ENCODE measurements at regions not wholly inside any gene's neighbourhood (a gene's known extent, or its start where the extent isn't known, plus 50 kb on each side); places are given as distances from the start of the nearest gene placed in this dataset.

DNA sequence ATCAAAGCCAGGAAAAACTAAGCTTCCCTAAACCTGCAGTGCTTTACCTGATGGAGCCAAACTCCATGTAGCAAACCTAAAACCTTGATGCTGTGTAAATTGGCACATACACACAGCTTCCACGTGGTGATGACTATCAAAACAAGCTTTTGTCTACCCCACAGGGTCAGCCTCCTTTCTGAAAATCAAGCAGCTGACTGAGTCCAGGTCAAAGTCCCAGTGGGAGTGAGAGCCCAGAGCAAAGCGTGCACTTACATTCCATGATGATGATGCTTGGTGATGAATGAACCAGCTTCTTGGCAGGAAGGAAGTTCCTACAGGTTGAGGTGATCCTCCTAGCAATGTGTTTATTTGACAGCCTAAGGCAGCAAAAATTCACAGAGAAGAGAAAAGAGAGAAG lies 630.0 kb upstream of the TBX3 start:
- intact Hi-C loops (cut with DNase I; ENCODE audit: low total_unique reads) = no loop called here
- H3K9me3 ChIP-seq = no peaks in the 10 kb centered on the region
- no peak overlapping the region for H3K27ac ChIP-seq
- H3K27me3 ChIP-seq = no peaks in the 10 kb centered on the region
- TF ChIP-seq EP300 (IDR thresholded peaks at IDR 0.05; ENCODE audit: low read depth) = no peak
- H3K36me3 ChIP-seq = no peaks in the 10 kb centered on the region
- 40 to 88% methylated on average over 1 to 2 of the region's 2 CpGs for WGBS, 2 donors (ENCODE audit: low coverage in 1 of 2)
- no peak for DNase-seq
- no peaks in the 10 kb centered on the region for H3K4me1 ChIP-seq
- no peak overlapping the region for H3K4me3 ChIP-seq
- in situ Hi-C loops (cut with MboI; ENCODE audit: low pct_ligation_motif_present in 1 of 4, low pct_unique_long_range_greater_than_20kb in 1 of 4, low sequenced_read_pairs in 3 of 4) = no loop called here

DNA sequence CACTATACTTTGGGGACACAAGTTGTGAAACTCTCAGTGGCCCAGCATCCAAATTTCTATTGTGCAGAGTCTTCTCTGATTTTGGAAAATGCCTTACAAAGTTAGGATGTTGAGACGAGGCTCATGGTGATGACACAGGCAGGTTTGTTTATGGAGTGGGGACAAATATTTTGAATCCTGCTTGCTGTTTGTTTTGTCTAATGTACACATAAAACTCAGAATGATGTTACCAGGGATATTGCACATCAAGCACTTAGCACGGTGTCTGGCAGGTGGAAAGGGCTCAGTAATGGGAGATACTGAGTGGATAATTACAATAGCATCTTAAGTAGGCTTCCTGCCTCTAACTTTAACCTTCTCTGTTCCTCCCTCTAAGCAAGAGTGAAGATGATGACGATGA lies 628.9 kb upstream of the TBX3 start:
- Histone ChIP-seq H3K9me3 (no peaks in the 10 kb centered on the region), H3K4me1 (no peaks in the 10 kb centered on the region), H3K4me3 (no peak overlapping the region), H3K36me3 (no peaks in the 10 kb centered on the region), H3K27me3 (no peaks in the 10 kb centered on the region), H3K27ac (no peak overlapping the region)
- TF ChIP-seq POLR2A (IDR thresholded peaks at IDR 0.05) = no peak
- TF ChIP-seq EP300 (IDR thresholded peaks at IDR 0.05; ENCODE audit: low read depth) = no peak
- TF ChIP-seq, protein P1, sequence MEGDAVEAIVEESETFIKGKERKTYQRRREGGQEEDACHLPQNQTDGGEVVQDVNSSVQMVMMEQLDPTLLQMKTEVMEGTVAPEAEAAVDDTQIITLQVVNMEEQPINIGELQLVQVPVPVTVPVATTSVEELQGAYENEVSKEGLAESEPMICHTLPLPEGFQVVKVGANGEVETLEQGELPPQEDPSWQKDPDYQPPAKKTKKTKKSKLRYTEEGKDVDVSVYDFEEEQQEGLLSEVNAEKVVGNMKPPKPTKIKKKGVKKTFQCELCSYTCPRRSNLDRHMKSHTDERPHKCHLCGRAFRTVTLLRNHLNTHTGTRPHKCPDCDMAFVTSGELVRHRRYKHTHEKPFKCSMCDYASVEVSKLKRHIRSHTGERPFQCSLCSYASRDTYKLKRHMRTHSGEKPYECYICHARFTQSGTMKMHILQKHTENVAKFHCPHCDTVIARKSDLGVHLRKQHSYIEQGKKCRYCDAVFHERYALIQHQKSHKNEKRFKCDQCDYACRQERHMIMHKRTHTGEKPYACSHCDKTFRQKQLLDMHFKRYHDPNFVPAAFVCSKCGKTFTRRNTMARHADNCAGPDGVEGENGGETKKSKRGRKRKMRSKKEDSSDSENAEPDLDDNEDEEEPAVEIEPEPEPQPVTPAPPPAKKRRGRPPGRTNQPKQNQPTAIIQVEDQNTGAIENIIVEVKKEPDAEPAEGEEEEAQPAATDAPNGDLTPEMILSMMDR (IDR thresholded peaks at IDR 0.05) = no peak
- TF ChIP-seq POLR2AphosphoS5 (IDR thresholded peaks at IDR 0.05) = no peak
- 77 to 93% methylated on average over 3 of the region's 3 CpGs for WGBS, 2 donors (ENCODE audit: low coverage in 1 of 2)
- DNase-seq = no peak
- in situ Hi-C loops (cut with MboI; ENCODE audit: low pct_ligation_motif_present in 1 of 4, low pct_unique_long_range_greater_than_20kb in 1 of 4, low sequenced_read_pairs in 3 of 4) = no loop called here
- intact Hi-C loops (cut with DNase I; ENCODE audit: low total_unique reads) = no loop called here

DNA sequence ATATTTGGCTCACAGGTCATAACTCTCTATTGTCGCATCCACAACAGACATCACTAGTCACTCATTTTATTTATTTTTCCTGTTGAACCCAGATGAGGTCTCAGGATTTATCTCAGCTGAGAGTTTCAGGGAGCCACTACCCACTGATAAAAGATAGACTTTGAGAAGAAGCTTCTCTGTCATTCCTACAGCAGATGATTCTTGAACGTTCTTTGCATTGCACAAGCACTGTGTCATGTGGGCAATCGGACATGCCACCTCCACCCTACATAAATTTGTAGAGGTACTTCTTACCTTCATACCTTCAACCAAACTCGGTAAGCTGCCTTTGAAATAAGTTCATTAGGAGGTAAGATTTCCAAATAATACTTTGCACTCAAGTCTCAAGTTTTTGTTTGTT lies 627.9 kb upstream of the TBX3 start:
- H3K9me3 ChIP-seq = no peaks in the 10 kb centered on the region
- H3K36me3 ChIP-seq = no peaks in the 10 kb centered on the region
- intact Hi-C loops (cut with DNase I; ENCODE audit: low total_unique reads) = no loop called here
- no peak overlapping the region for H3K27ac ChIP-seq
- no peak overlapping the region for H3K4me3 ChIP-seq
- WGBS, 2 donors (ENCODE audit: low coverage in 1 of 2) = 87 to 100% methylated on average over 1 to 4 of the region's 4 CpGs
- TF ChIP-seq, protein P1 (IDR thresholded peaks at IDR 0.05) = no peak
- TF ChIP-seq POLR2A (IDR thresholded peaks at IDR 0.05) (no peak), POLR2AphosphoS5 (IDR thresholded peaks at IDR 0.05) (no peak), EP300 (IDR thresholded peaks at IDR 0.05; ENCODE audit: low read depth) (no peak)
- in situ Hi-C loops (cut with MboI; ENCODE audit: low pct_ligation_motif_present in 1 of 4, low pct_unique_long_range_greater_than_20kb in 1 of 4, low sequenced_read_pairs in 3 of 4) = no loop called here
- no peak for DNase-seq
- no peaks in the 10 kb centered on the region for H3K27me3 ChIP-seq
- H3K4me1 ChIP-seq = no peaks in the 10 kb centered on the region

DNA sequence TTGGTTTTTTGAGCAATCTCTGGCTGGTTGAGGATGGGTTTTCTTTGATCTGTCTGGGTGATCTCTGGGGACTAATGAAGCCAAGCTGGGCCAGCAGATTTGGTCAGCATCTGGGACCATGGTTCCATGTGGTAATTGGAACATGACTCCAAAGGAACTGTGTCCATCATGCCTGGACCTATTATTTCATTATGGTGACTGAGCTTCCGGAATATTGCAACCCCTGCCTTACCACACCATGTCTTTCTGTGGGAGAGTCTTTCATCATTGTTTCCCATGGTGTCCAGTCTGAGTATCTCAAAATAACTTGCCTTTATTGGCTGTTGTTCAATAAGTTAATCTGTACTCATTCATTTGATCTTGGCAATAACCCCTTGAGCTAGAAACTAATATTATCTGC lies 624.9 kb upstream of the TBX3 start:
- TF ChIP-seq, protein P1 (IDR thresholded peaks at IDR 0.05) = no peak
- TF ChIP-seq EP300 (IDR thresholded peaks at IDR 0.05; ENCODE audit: low read depth) (no peak), POLR2A (IDR thresholded peaks at IDR 0.05) (no peak), POLR2AphosphoS5 (IDR thresholded peaks at IDR 0.05) (no peak)
- Histone ChIP-seq H3K36me3 (no peaks in the 10 kb centered on the region), H3K4me1 (no peaks in the 10 kb centered on the region), H3K4me3 (no peak overlapping the region), H3K27ac (no peak overlapping the region), H3K9me3 (no peaks in the 10 kb centered on the region), H3K27me3 (no peaks in the 10 kb centered on the region)
- no peak for DNase-seq
- intact Hi-C loops (cut with DNase I; ENCODE audit: low total_unique reads) (no loop called here), in situ Hi-C loops (cut with MboI; ENCODE audit: low pct_ligation_motif_present in 1 of 4, low pct_unique_long_range_greater_than_20kb in 1 of 4, low sequenced_read_pairs in 3 of 4) (no loop called here)
- WGBS, 2 donors (ENCODE audit: low coverage in 1 of 2) = 67 to 89% methylated on average over 1 of the region's 1 CpG

DNA sequence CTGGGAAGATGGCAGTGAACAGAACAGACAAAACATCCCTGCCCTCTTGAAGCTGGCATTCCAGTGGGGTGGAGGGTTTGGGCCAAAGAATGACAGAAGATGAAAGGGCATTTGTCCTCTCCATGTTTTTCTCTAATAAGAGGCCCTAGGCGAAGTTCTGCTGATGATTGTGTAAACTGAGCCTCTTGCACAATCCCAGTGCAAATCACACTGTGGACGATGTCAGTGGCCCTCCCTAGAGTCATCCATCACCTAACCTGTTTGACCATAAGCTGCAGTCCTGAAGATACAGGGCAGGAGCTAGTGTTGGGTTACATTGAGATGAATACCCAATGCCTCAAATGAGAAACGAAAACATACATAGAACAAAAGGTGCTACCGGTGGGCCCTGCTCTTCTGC lies 622.4 kb upstream of the TBX3 start:
- Histone ChIP-seq H3K9me3 (no peaks in the 10 kb centered on the region), H3K4me1 (no peaks in the 10 kb centered on the region), H3K27me3 (no peaks in the 10 kb centered on the region), H3K36me3 (no peaks in the 10 kb centered on the region), H3K27ac (peak overlapping the region in 1 of 4 donors; percentile 21), H3K4me3 (no peak overlapping the region)
- 78% methylated on average over 4 of the region's 4 CpGs; no CpG with 5 or more reads in 1 of the 2 donors for WGBS, 2 donors (ENCODE audit: low coverage in 1 of 2)
- in situ Hi-C loops (cut with MboI; ENCODE audit: low pct_ligation_motif_present in 1 of 4, low pct_unique_long_range_greater_than_20kb in 1 of 4, low sequenced_read_pairs in 3 of 4) = no loop called here
- DNase-seq = no peak
- intact Hi-C loops (cut with DNase I; ENCODE audit: low total_unique reads) = no loop called here
- TF ChIP-seq, protein P1 (IDR thresholded peaks at IDR 0.05) = no peak
- no peak for TF ChIP-seq EP300 (IDR thresholded peaks at IDR 0.05; ENCODE audit: low read depth)
- no peak for TF ChIP-seq POLR2A (IDR thresholded peaks at IDR 0.05)
- TF ChIP-seq POLR2AphosphoS5 (IDR thresholded peaks at IDR 0.05) = no peak
